Osteoblast (primary cell): ENCODE measurements at regions not wholly inside any gene's neighbourhood (a gene's known extent, or its start where the extent isn't known, plus 50 kb on each side); places are given as distances from the start of the nearest gene placed in this dataset.

Source experiments
- DNase-seq: peaks from one replicate; pipeline ENCODE4 v3.0.0; 2011; ENCODE audit warnings: low spot score, mixed read lengths; ENCODE audit not compliant: insufficient read length; ENCODE audit errors: missing footprints
- H2AFZ ChIP-seq: 2 replicates; pipeline ENCODE4 v1.6.0; 2011; ENCODE audit warnings: mild to moderate bottlenecking, low read length
- H3K27ac ChIP-seq: 2 replicates; pipeline ENCODE4 v1.5.1; 2011; ENCODE audit warnings: mild to moderate bottlenecking, low read depth, low read length, moderate library complexity
- H3K27me3 ChIP-seq: 2 replicates; pipeline ENCODE4 v1.6.0; 2012; ENCODE audit warnings: mild to moderate bottlenecking, control low read depth, inconsistent platforms, low read length, moderate library complexity; ENCODE audit not compliant: insufficient read depth
- H3K36me3 ChIP-seq: 2 replicates; pipeline ENCODE4 v1.5.1; 2011; ENCODE audit warnings: mild to moderate bottlenecking, low read length, control low read depth, moderate library complexity; ENCODE audit not compliant: insufficient read depth
- H3K4me1 ChIP-seq: 2 replicates; pipeline ENCODE4 v1.5.1; 2011; ENCODE audit warnings: mild to moderate bottlenecking, low read length, control low read depth, moderate library complexity; ENCODE audit not compliant: insufficient read depth
- H3K4me2 ChIP-seq: 2 replicates; pipeline ENCODE4 v1.6.0; 2011; ENCODE audit warnings: mild to moderate bottlenecking, low read length; ENCODE audit not compliant: insufficient read depth
- H3K4me3 ChIP-seq: fragments of 200-600 bp; sonication (generic); 3 replicates; pipeline ENCODE4 v1.5.1; 2012; ENCODE audit warnings: mild to moderate bottlenecking, low read length, inconsistent platforms; ENCODE audit not compliant: insufficient read depth
- H3K79me2 ChIP-seq: 2 replicates; pipeline ENCODE4 v1.6.0; 2012; ENCODE audit warnings: mild to moderate bottlenecking, low read length, control low read depth, inconsistent platforms; ENCODE audit not compliant: insufficient read depth
- H3K9me3 ChIP-seq: 2 replicates; pipeline ENCODE4 v1.5.1; 2011; ENCODE audit warnings: low read depth, low read length, control low read depth
- H4K20me1 ChIP-seq: 2 replicates; pipeline ENCODE4 v1.6.0; 2012; ENCODE audit warnings: mild to moderate bottlenecking, low read length, control low read depth; ENCODE audit not compliant: insufficient read depth
- CTCF ChIP-seq: IDR thresholded peaks from 2 replicates; pipeline ENCODE4 v1.5.1; 2011; ENCODE audit warnings: mild to moderate bottlenecking, low read depth, low read length, moderate library complexity; ENCODE audit errors: extremely low read depth

- Histone ChIP-seq H3K4me2 (no peak overlapping the region), H4K20me1 (no peaks in the 10 kb centered on the region), H3K4me1 (no peaks in the 10 kb centered on the region), H3K36me3 (no peaks in the 10 kb centered on the region), H3K27me3 (no peaks in the 10 kb centered on the region), H3K4me3 (no peak overlapping the region), H3K9me3 (peaks cover 7% of the 10 kb centered on the region), H2AFZ (no peak overlapping the region), H3K79me2 (no peaks in the 10 kb centered on the region), H3K27ac (no peak overlapping the region)
- TF ChIP-seq CTCF: no peak
- DNase-seq: no peak
Observed at GRCh38 chr2:34666821-34667220, 1067.7 kb upstream of the FAM98A start.

- H4K20me1 ChIP-seq: no peaks in the 10 kb centered on the region
Observed at GRCh38 chr2:34664266-34664665, 1065.2 kb upstream of the FAM98A start.

GRCh38 chr2:34663314-34663713 is 1064.2 kb upstream of the FAM98A start:
- no peak overlapping the region for H3K4me2 ChIP-seq
- no peaks in the 10 kb centered on the region for H3K4me1 ChIP-seq
- no peak overlapping the region for H2AFZ ChIP-seq
- H3K36me3 ChIP-seq: no peaks in the 10 kb centered on the region
- DNase-seq: no peak
- H3K4me3 ChIP-seq: no peak overlapping the region
- peaks cover 3% of the 10 kb centered on the region for H3K9me3 ChIP-seq
- H4K20me1 ChIP-seq: no peaks in the 10 kb centered on the region
- H3K27me3 ChIP-seq: no peaks in the 10 kb centered on the region
- H3K27ac ChIP-seq: no peak overlapping the region
- no peak for TF ChIP-seq CTCF
- no peaks in the 10 kb centered on the region for H3K79me2 ChIP-seq

More at GRCh38 chr2:34664266-34664665, 1065.2 kb upstream of the FAM98A start:
- no peak overlapping the region for H3K4me3 ChIP-seq
- H3K9me3 ChIP-seq: peaks cover 3% of the 10 kb centered on the region
- no peak overlapping the region for H2AFZ ChIP-seq
- H3K4me1 ChIP-seq: no peaks in the 10 kb centered on the region
- no peaks in the 10 kb centered on the region for H3K79me2 ChIP-seq
- no peaks in the 10 kb centered on the region for H3K27me3 ChIP-seq
- no peaks in the 10 kb centered on the region for H3K36me3 ChIP-seq
- no peak overlapping the region for H3K4me2 ChIP-seq
- no peak for DNase-seq
- TF ChIP-seq CTCF: no peak
- H3K27ac ChIP-seq: no peak overlapping the region

- Histone ChIP-seq H3K36me3 (no peaks in the 10 kb centered on the region), H3K4me2 (no peak overlapping the region), H3K27ac (no peak overlapping the region), H3K4me3 (no peak overlapping the region), H3K9me3 (peaks cover 6% of the 10 kb centered on the region), H3K27me3 (no peaks in the 10 kb centered on the region), H3K4me1 (no peaks in the 10 kb centered on the region), H3K79me2 (no peaks in the 10 kb centered on the region), H4K20me1 (no peaks in the 10 kb centered on the region), H2AFZ (no peak overlapping the region)
- no peak for TF ChIP-seq CTCF
- no peak for DNase-seq
Observed at GRCh38 chr2:34660741-34661140, 1061.6 kb upstream of the FAM98A start.
